Pancreas (tissue), 10 donors: ENCODE measurements at regions not wholly inside any gene's neighbourhood (a gene's known extent, or its start where the extent isn't known, plus 50 kb on each side); places are given as distances from the start of the nearest gene placed in this dataset.

Experiments used
- ATAC-seq, 4 donors: fragments of 200-7000 bp; cut with Tn5 transposase; one replicate each; pipeline versions ENCODE4 v1.8.0 to v1.9.1; 2020; ENCODE audit warnings: mild to moderate bottlenecking in 4 of 4, moderate library complexity in 4 of 4
- DNase-seq, 6 donors: peaks; one replicate each; pipeline ENCODE4 v3.0.0-alpha.2; 2020
- FAIRE-seq: peaks from 2 replicates; lab custom pipeline; 2012; peaks lifted over from hg19 to GRCh38; lab: Jason Lieb, UNC
- H3K27ac ChIP-seq, 4 donors: fragments of 200-600 bp; sonication (generic); 1 replicate in 3 of 4; 2 replicates in 1 of 4; pipeline versions ENCODE4 v1.5.0 to v1.8.0; 2020
- H3K27me3 ChIP-seq, 4 donors: fragments of 200-600 bp; one replicate each; pipeline ENCODE4 v1.8.0; 2021
- H3K36me3 ChIP-seq, 3 donors: fragments of 200-600 bp; sonication (generic) in 1 of 3; one replicate each; pipeline versions ENCODE4 v1.5.0 to v1.8.0; 2020 to 2021
- H3K4me1 ChIP-seq, 3 donors: fragments of 200-600 bp; one replicate each; pipeline ENCODE4 v1.8.0; 2021
- H3K4me3 ChIP-seq, 4 donors: fragments of 200-600 bp; sonication (generic) in 2 of 4; one replicate each; pipeline versions ENCODE4 v1.5.0 to v1.8.0; 2020 to 2021
- H3K9me3 ChIP-seq, 4 donors: fragments of 200-600 bp; one replicate each; pipeline ENCODE4 v1.8.0; 2021
- CTCF ChIP-seq, 4 donors: fragments of 200-600 bp; sonication (generic) in 3 of 4; IDR thresholded peaks; one replicate each; pipeline versions ENCODE4 v1.5.0 to v1.8.0; 2021; ENCODE audit warnings: antibody characterized with exemption in 4 of 4
- WGBS, 2 donors: extraction: QIAGEN DNeasy Blood & Tissue Kit; methylation state at CpG; one replicate each; pipeline ENCODE4 v1.1.7; 2013; 5-methylcytosine and 5-hydroxymethylcytosine counted together
- intact Hi-C, 3 donors: fragments of 100-400 bp; cut with DNase I; formaldehyde crosslinking; loops; one replicate each; pipeline versions ENCODE4 v1.11.1 to v1.14.2; 2022
- donor health status: healthy with polysubstance abuse.
- donor health status: DM: no; HTN: no; CAD: no; lungs with moderate emphysema.
- donor health status: DM: no; HTN: no; CAD: no.
- donor health status: control.
- donor health status: control.
- donor health status: Bipolar disorder and iron deficiency.
- donor health status: DM: yes; HTN: yes; CAD: no.
- donor health status: DM: no; HTN: no; CAD: no.
- donor health status: DM: no; HTN: no; CAD: no.
- donor health status: DM: yes; HTN: yes; CAD: no.

- whole genome bisulfite sequencing, 2 donors: 62 to 69% methylated on average over 4 of the region's 4 CpGs
- intact Hi-C loops: loop anchor here in 1 of 3 donors (5.0 kb wide), 1 partner anchor 280 kb away; no protein-coding TSS in a partner anchor
These were observed 82.2 kb upstream of the SEC11C start for GRCh38 chr18:59057493-59057795.

GRCh38 chr18:59057969-59058368 lies 81.7 kb upstream of the SEC11C start:
- Histone ChIP-seq H3K36me3 (no peaks in the 10 kb centered on the region), H3K27me3 (no peaks in the 10 kb centered on the region), H3K4me3 (no peak overlapping the region), H3K27ac (no peak overlapping the region), H3K4me1 (peaks cover 3 to 8% (median 5%) of the 10 kb centered on the region in 3 donors), H3K9me3 (no peaks in the 10 kb centered on the region)
- intact Hi-C loops: loop anchor here in 1 of 3 donors (5.0 kb wide), 1 partner anchor 281 kb away; no protein-coding TSS in a partner anchor
- no peak for TF ChIP-seq CTCF (IDR thresholded peaks at IDR 0.05)
- ATAC-seq (no peak), DNase-seq (no peak), FAIRE-seq (no peak)
- WGBS, 2 donors: 62 to 68% methylated on average over 4 of the region's 4 CpGs

More at GRCh38 chr18:59057493-59057795, 82.2 kb upstream of the SEC11C start:
- DNase-seq (no peak), FAIRE-seq (no peak), ATAC-seq (no peak)
- Histone ChIP-seq H3K36me3 (no peaks in the 10 kb centered on the region), H3K4me3 (no peak overlapping the region), H3K27me3 (no peaks in the 10 kb centered on the region), H3K27ac (no peak overlapping the region), H3K9me3 (no peaks in the 10 kb centered on the region), H3K4me1 (peaks cover 3 to 8% (median 5%) of the 10 kb centered on the region in 3 donors)
- TF ChIP-seq CTCF (IDR thresholded peaks at IDR 0.05): no peak

- DNase-seq (no peak), FAIRE-seq (no peak), ATAC-seq (no peak)
- Histone ChIP-seq H3K4me1 (peaks cover 3 to 5% (median 4%) of the 10 kb centered on the region in 3 donors), H3K36me3 (no peaks in the 10 kb centered on the region), H3K4me3 (no peak overlapping the region), H3K27me3 (no peaks in the 10 kb centered on the region), H3K27ac (no peak overlapping the region), H3K9me3 (no peaks in the 10 kb centered on the region)
- intact Hi-C loops: loop anchor here in 1 of 3 donors (5.0 kb wide), 1 partner anchor 282 kb away; no protein-coding TSS in a partner anchor
- TF ChIP-seq CTCF (IDR thresholded peaks at IDR 0.05): no peak
- WGBS, 2 donors: 83 to 85% methylated on average over 4 of the region's 4 CpGs
These were observed 80.5 kb upstream of the SEC11C start for GRCh38 chr18:59059140-59059539.

- WGBS, 2 donors: 34 to 54% methylated on average over 3 of the region's 3 CpGs
- H3K36me3 ChIP-seq: no peaks in the 10 kb centered on the region
- peaks cover 2 to 3% (median 3%) of the 10 kb centered on the region in 3 donors for H3K4me1 ChIP-seq
- ATAC-seq (no peak), DNase-seq (no peak), FAIRE-seq (no peak)
- intact Hi-C loops: no loop called here
- no peak overlapping the region for H3K27ac ChIP-seq
- H3K4me3 ChIP-seq: no peak overlapping the region
- no peak for TF ChIP-seq CTCF (IDR thresholded peaks at IDR 0.05)
- no peaks in the 10 kb centered on the region for H3K27me3 ChIP-seq
- no peaks in the 10 kb centered on the region for H3K9me3 ChIP-seq
These were observed 79.1 kb upstream of the SEC11C start for GRCh38 chr18:59060551-59060950.

- WGBS, 2 donors: 79 to 86% methylated on average over 14 of the region's 14 CpGs
- no peak overlapping the region for H3K4me3 ChIP-seq
- no peaks in the 10 kb centered on the region for H3K4me1 ChIP-seq
- no peak for TF ChIP-seq CTCF (IDR thresholded peaks at IDR 0.05)
- ATAC-seq (no peak), FAIRE-seq (no peak), DNase-seq (no peak)
- H3K36me3 ChIP-seq: no peaks in the 10 kb centered on the region
- intact Hi-C loops: no loop called here
- H3K9me3 ChIP-seq: no peaks in the 10 kb centered on the region
- H3K27ac ChIP-seq: no peak overlapping the region
- no peaks in the 10 kb centered on the region for H3K27me3 ChIP-seq
These were observed 77.6 kb upstream of the SEC11C start for GRCh38 chr18:59061914-59062642.
